Astrocyte of the spinal cord (primary cell): ENCODE measurements at regions not wholly inside any gene's neighbourhood (a gene's known extent, or its start where the extent isn't known, plus 50 kb on each side); places are given as distances from the start of the nearest gene placed in this dataset.
A peak's percentile ranks its signal among the peaks of the same experiment; 100 is the strongest.
"Not testable (repeated sequence)": the region's sequence is repeated elsewhere in the genome, so short reads cannot be mapped to it uniquely, and the experiment has no call there.

ENCODE experiments used
- DNase-seq: peaks from one replicate; pipeline ENCODE4 v3.0.0; 2011; ENCODE audit warnings: low read depth, low spot score
- H3K4me3 ChIP-seq: 2 replicates; pipeline ENCODE4 v1.5.1; 2011; ENCODE audit warnings: low read depth, mild to moderate bottlenecking, low read length, moderate library complexity
- in situ Hi-C: cut with HindIII; loops from 2 replicates; pipeline ENCODE4 v1.10.0; 2017; ENCODE audit warnings: low sequenced_read_pairs
- TF ChIP-seq, protein P1 (sequence below): IDR thresholded peaks from 2 replicates; pipeline ENCODE4 v1.5.1; 2012; ENCODE audit warnings: low read depth, mild to moderate bottlenecking, low read length, inconsistent platforms

DNA sequence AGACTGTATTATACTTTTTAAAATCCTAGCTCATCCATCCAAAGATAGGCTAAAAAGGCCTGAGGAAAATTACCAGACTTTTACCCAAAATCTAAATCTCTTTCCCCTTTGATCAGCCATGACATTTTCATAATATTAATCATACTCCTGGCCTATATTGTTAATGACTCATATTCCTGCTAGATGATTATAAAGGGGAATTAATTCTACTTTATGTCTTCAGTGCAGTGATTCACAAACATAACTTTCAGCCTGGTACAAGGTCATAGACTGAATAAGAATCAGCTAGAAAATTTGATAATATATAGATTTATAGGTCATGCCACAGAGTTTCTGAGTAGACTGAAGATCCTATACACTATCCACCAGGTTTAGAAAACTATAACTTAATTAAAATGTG lies 1905.4 kb downstream of the C4orf33 start:
- TF ChIP-seq, protein P1, sequence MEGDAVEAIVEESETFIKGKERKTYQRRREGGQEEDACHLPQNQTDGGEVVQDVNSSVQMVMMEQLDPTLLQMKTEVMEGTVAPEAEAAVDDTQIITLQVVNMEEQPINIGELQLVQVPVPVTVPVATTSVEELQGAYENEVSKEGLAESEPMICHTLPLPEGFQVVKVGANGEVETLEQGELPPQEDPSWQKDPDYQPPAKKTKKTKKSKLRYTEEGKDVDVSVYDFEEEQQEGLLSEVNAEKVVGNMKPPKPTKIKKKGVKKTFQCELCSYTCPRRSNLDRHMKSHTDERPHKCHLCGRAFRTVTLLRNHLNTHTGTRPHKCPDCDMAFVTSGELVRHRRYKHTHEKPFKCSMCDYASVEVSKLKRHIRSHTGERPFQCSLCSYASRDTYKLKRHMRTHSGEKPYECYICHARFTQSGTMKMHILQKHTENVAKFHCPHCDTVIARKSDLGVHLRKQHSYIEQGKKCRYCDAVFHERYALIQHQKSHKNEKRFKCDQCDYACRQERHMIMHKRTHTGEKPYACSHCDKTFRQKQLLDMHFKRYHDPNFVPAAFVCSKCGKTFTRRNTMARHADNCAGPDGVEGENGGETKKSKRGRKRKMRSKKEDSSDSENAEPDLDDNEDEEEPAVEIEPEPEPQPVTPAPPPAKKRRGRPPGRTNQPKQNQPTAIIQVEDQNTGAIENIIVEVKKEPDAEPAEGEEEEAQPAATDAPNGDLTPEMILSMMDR = no peak
- DNase-seq = no peak
- H3K4me3 ChIP-seq = no peak overlapping the region
- in situ Hi-C loops = no loop called here

DNA sequence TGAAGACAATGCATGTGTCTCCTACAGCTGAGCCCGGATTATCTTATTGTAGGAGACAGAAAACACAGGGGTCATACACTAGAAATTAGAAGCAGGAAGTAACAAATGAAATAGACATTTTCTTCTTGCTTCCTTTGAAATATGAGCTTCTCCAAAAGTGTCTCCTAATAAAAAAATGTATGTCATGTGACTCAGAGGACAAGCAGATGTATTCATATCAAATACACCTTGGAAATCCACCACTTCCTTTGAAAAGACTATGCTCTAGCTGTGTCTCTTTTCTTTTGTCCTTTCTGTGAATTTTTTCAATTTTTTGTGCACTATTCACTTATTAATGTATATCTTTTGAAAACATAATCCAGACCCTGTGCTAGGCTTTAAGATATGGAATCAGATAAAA lies 1906.2 kb downstream of the C4orf33 start:
- TF ChIP-seq, protein P1 = no peak
- DNase-seq = peak; percentile 2
- H3K4me3 ChIP-seq = no peak overlapping the region
- in situ Hi-C loops = no loop called here

DNA sequence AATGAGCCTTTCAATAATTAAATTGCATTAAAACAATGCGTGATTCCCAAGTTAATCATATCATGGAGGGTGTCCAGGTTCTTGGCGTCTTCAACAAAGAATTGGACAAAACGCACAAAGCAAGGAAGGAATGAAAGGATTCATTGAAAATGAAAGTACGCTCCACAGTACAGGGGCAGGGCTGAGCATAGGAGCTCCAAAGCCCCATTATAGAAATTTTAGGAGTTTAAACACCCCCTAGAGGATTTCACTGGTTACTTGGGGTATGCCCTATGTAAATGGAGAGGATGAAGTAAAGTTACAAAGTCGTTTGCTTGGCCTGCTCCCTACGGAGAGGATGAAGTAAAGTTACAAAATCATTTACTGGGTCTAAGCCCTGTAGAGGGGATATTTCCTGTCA lies 1910.4 kb downstream of the C4orf33 start:
- TF ChIP-seq, protein P1 = no peak
- no peak overlapping the region for H3K4me3 ChIP-seq
- DNase-seq = no peak
- in situ Hi-C loops = no loop called here

DNA sequence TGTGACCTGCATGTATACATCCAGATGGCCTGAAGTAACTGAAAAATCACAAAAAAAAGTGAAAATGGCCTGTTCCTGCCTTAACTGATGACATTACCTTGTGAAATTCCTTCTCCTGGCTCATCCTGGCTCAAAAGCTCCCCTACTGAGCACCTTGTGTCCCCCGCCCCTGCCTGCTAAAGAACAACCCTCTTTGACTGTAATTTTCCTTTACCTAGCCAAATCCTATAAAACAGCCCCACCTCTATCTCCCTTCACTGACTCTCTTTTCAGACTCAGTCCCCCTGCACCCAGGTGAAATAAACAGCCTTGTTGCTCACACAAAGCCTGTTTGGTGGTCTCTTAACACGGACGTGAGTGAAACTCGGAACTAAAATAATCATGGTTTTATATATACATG lies 1916.0 kb downstream of the C4orf33 start:
- not testable (repeated sequence) for H3K4me3 ChIP-seq

GRCh38 chr4:131013226-131013625 lies 1917.3 kb downstream of the C4orf33 start:
- H3K4me3 ChIP-seq = no peak overlapping the region
- in situ Hi-C loops = no loop called here
- no peak for DNase-seq
- TF ChIP-seq, protein P1 = no peak

More for the DNA sequence above, 1916.0 kb downstream of the C4orf33 start:
- in situ Hi-C loops, DNase-seq: not testable (repeated sequence)

GRCh38 chr4:131026771-131027170 lies 1930.8 kb downstream of the C4orf33 start:
- in situ Hi-C loops = no loop called here
- DNase-seq = no peak
- H3K4me3 ChIP-seq = no peak overlapping the region
- TF ChIP-seq, protein P1 = no peak

DNA sequence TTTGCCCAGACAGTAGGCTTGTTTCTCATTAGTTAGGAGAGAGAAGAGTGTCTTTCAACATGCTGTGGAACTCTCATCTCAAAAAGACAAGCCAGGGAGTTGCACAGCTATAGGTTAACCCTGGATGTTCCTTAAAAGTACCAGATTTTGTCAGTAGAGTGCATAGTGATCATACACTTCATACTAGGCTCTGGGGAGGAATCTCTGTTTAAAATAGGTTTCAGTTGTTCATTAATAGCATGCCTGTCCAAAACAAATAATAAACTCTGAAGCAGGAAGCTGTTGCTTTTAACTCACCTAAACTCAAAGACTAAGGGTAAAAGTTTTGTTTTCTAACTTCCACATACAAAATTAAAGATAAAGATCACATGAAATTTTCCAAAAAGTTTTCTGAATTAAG lies 1948.4 kb downstream of the C4orf33 start:
- no peak overlapping the region for H3K4me3 ChIP-seq
- TF ChIP-seq, protein P1 = no peak
- in situ Hi-C loops = no loop called here
- no peak for DNase-seq
